Activated CD8-positive, alpha-beta T cell treated with anti-CD3 and anti-CD28 coated beads for 36 hours (primary cell): ENCODE measurements at regions not wholly inside any gene's neighbourhood (a gene's known extent, or its start where the extent isn't known, plus 50 kb on each side); places are given as distances from the start of the nearest gene placed in this dataset.

ENCODE experiments used
- ATAC-seq: fragments of 200-7000 bp; cut with Tn5 transposase; one replicate; pipeline ENCODE4 v1.10.0; 2021; ENCODE audit warnings: mild to moderate bottlenecking, moderate library complexity
- CTCF ChIA-PET: fragments of 350-600 bp; sonication (Branson Sonifier 250); formaldehyde crosslinking; loops from one replicate; lab custom pipeline; 2021; ENCODE audit warnings: antibody characterized with exemption; lab: Charles Lee
- POLR2A ChIA-PET: fragments of 350-600 bp; sonication (Branson Sonifier 250); formaldehyde crosslinking; loops from one replicate; lab custom pipeline; 2021; ENCODE audit warnings: antibody characterized with exemption; lab: Charles Lee
- DNase-seq: peaks from one replicate; pipeline ENCODE4 v3.0.0-alpha.2; 2020
- H3K27ac Mint-ChIP-seq: one replicate; pipeline ENCODE4 v1.8.0; 2021; ENCODE audit warnings: mild to moderate bottlenecking, mixed read lengths
- H3K27me3 Mint-ChIP-seq: one replicate; pipeline ENCODE4 v1.8.0; 2021; ENCODE audit warnings: mixed read lengths
- H3K36me3 Mint-ChIP-seq: one replicate; pipeline ENCODE4 v1.8.0; 2021; ENCODE audit warnings: low read depth, mixed read lengths
- H3K4me1 Mint-ChIP-seq: one replicate; pipeline ENCODE4 v1.8.0; 2021; ENCODE audit warnings: low read depth, mixed read lengths
- H3K4me3 Mint-ChIP-seq: one replicate; pipeline ENCODE4 v1.8.0; 2021; ENCODE audit warnings: mild to moderate bottlenecking, moderate library complexity, mixed read lengths
- H3K9me3 Mint-ChIP-seq: one replicate; pipeline ENCODE4 v1.8.0; 2021; ENCODE audit warnings: mixed read lengths
- intact Hi-C: fragments of 100-400 bp; cut with micrococcal nuclease; formaldehyde crosslinking; loops from one replicate; pipeline ENCODE4 v1.10.0; 2022
- TF ChIP-seq, protein P1 (sequence below): fragments of 200-600 bp; IDR thresholded peaks from one replicate; pipeline ENCODE4 v1.8.0; 2022; ENCODE audit warnings: antibody characterized with exemption, mild to moderate bottlenecking

DNA sequence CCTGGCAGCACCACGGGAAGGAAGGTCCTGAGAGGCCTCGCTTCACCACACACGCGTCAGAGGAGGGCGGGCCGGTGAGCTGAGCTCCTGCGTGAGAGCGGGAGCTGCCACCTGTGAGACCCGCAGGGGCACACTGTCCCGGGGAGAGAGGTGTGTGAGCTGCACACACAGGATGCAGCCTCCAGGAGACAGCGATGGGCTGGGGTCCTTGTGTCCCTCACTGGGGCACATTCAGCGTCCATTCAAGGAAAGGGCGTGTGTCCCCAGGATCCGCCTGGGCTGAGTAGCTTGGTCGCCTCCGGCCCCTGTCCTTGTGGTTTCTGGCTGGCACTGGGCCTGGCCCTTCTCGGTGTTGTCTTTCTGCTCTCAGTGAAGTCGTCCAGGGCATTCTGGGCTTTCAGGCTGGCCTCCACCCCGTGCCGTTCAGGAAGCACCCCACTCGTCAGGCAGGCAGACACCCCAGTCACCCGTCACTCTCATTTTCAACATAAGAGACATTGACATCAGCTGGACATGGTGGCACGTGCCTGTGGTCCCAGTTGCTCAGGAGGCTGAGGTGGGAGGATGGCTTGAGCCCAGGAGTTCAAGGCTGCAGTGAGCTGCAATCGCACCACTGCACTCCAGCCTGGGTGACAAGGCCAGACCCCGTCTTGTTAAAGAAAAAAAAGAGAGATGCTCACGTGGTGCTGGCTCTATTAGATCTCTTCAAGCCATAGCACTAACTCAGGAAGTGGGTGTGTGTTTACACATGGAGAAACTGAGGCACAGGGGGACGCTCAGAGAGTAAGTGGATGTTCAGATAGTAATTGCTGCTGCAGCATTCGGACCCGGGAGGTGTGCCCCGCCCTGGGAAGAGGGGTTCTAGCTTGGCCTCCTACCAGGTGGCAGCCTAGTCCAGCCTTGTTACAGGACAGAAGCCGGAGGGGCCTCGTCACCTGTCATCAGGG is 1081.6 kb downstream of the BRD1 start:
- TF ChIP-seq, protein P1, sequence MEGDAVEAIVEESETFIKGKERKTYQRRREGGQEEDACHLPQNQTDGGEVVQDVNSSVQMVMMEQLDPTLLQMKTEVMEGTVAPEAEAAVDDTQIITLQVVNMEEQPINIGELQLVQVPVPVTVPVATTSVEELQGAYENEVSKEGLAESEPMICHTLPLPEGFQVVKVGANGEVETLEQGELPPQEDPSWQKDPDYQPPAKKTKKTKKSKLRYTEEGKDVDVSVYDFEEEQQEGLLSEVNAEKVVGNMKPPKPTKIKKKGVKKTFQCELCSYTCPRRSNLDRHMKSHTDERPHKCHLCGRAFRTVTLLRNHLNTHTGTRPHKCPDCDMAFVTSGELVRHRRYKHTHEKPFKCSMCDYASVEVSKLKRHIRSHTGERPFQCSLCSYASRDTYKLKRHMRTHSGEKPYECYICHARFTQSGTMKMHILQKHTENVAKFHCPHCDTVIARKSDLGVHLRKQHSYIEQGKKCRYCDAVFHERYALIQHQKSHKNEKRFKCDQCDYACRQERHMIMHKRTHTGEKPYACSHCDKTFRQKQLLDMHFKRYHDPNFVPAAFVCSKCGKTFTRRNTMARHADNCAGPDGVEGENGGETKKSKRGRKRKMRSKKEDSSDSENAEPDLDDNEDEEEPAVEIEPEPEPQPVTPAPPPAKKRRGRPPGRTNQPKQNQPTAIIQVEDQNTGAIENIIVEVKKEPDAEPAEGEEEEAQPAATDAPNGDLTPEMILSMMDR: no peak
- no peaks in the 10 kb centered on the region for H3K4me1 Mint-ChIP-seq
- H3K4me3 Mint-ChIP-seq: no peak overlapping the region
- ATAC-seq (no peak), DNase-seq (no peak)
- CTCF ChIA-PET: no interaction called here
- no peak overlapping the region for H3K27ac Mint-ChIP-seq
- no peaks in the 10 kb centered on the region for H3K9me3 Mint-ChIP-seq
- H3K36me3 Mint-ChIP-seq: no peaks in the 10 kb centered on the region
- POLR2A ChIA-PET: no interaction called here
- H3K27me3 Mint-ChIP-seq: no peaks in the 10 kb centered on the region
- intact Hi-C loops: no loop called here

DNA sequence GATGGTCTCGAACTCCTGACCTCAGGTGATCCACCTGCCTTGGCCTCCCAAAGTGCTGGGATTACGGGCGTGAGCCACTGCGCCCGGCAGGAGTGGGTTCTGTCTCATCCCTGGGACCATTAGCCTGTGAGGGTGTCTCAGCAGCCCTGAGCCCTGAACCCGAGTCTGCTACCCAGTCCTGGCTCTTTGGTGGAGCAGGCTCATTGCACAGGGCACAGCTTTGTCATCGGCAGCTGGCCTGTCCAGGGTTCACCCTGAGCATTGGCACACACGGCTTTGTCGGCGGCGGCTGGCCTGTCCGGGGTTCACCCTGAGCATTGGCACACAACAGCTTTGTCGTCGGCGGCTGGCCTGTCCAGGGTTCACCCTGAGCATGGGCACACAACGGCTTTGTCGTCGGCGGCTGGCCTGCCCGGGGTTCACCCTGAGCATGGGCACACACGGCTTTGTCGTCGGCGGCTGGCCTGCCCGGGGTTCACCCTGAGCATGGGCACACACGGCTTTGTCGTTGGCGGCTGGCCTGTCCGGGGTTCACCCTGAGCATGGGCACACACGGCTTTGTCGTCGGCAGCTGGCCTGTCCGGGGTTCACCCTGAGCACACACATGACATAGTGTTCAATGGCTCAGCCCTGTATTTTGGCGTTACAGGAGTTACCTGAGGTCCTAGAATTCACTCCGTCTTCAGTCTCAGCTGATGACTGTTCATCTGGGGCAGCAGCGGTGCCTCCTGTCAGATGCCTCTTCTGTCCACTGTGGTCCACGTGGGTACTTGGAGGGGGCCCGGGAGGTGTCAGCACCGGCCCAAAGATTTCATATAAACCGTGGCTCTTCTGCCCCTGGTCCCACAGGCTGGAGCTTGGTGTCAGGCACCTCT is 1082.5 kb downstream of the BRD1 start:
- Mint-ChIP-seq H3K4me1 (no peaks in the 10 kb centered on the region), H3K27ac (no peak overlapping the region), H3K4me3 (no peak overlapping the region), H3K9me3 (no peaks in the 10 kb centered on the region), H3K36me3 (no peaks in the 10 kb centered on the region), H3K27me3 (no peaks in the 10 kb centered on the region)
- TF ChIP-seq, protein P1: no peak
- intact Hi-C loops: no loop called here
- POLR2A ChIA-PET: no interaction called here
- no peak for ATAC-seq
- no peak for DNase-seq
- CTCF ChIA-PET: no interaction called here

DNA sequence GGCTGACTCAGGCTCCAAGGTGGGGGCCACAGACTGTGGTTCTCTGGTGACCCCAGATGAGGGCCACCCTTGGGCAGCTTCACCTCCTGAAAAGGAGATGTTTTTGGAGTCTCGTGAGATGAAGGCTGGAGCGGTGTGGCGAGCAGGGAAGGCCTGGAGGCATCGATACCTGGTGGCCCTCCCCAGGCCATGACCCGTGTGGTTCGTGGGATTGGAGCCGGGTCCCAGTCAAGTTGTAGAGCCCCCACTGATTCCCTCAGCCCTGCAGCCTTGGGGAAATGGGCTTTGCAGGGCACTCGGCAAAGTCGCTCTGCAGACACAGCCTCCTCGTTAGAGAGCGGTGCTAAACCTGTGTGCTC is 1083.4 kb downstream of the BRD1 start:
- Mint-ChIP-seq H3K4me3 (no peak overlapping the region), H3K4me1 (no peaks in the 10 kb centered on the region), H3K27me3 (no peaks in the 10 kb centered on the region), H3K36me3 (no peaks in the 10 kb centered on the region), H3K9me3 (no peaks in the 10 kb centered on the region), H3K27ac (no peak overlapping the region)
- DNase-seq (no peak), ATAC-seq (no peak)
- POLR2A ChIA-PET: no interaction called here
- CTCF ChIA-PET: no interaction called here
- intact Hi-C loops: no loop called here
- TF ChIP-seq, protein P1: no peak

DNA sequence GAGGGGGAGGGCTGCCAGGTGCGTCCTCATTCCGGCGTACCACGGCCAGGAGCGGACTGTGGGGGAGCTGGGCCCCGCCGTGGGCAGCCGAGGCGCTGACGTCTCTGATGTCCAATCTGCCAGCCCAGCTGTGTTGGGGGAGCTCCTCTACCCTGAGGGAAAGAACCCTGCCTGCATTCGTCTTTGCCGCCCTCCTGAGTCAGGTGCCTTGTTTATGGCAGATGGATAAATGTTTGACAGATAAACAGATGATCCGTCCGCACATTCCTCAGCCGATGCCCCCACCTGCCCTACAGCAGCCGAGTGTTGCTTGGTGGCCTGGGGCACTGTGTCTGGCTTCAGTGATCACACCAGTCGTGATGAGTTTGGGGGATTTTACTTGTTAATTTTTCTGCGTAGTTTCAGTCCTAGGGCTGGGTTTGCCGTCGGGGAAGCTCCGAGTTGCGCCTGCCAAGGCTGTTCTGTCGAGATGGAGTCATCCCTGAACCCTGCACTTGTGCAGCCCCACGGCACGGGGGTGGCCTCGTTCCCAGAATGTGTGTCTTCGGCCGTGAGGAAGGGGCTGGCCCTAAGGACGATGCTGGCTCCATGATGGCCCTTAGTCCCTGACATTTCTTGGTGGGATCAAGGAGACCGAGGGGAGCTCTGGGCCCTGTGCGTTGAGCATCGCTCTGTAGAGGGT is 1083.9 kb downstream of the BRD1 start:
- H3K4me3 Mint-ChIP-seq: no peak overlapping the region
- intact Hi-C loops: no loop called here
- ChIA-PET CTCF (no interaction called here), POLR2A (no interaction called here)
- ATAC-seq (no peak), DNase-seq (no peak)
- H3K27me3 Mint-ChIP-seq: no peaks in the 10 kb centered on the region
- TF ChIP-seq, protein P1: no peak
- H3K27ac Mint-ChIP-seq: no peak overlapping the region
- H3K9me3 Mint-ChIP-seq: no peaks in the 10 kb centered on the region
- no peaks in the 10 kb centered on the region for H3K4me1 Mint-ChIP-seq
- H3K36me3 Mint-ChIP-seq: no peaks in the 10 kb centered on the region
